K562 (cell line): ENCODE measurements at regions not wholly inside any gene's neighbourhood (a gene's known extent, or its start where the extent isn't known, plus 50 kb on each side); places are given as distances from the start of the nearest gene placed in this dataset.

Experiments used
- ATAC-seq: fragments of 200-7000 bp; cut with Tn5 transposase; 3 replicates; pipeline ENCODE4 v1.9.1; 2020; ENCODE audit warnings: moderate library complexity
- BruUV-seq: library from RNA; stranded (reverse); fragments of 400-500 nt; replicated peaks from 2 replicates; lab custom pipeline; 2021; lab: Mats Ljungman, UMichigan
- CTCF ChIA-PET: fragments of 300-600 bp; formaldehyde crosslinking; extraction: SDS; loops from one replicate; lab custom pipeline; 2021; ENCODE audit warnings: low intra/inter-chr PET ratio; lab: Yijun Ruan, JAX
- POLR2A ChIA-PET: fragments of 300-600, 350-650 bp; sonication (Branson Sonifier 250); formaldehyde crosslinking; extraction: SDS; loops from one replicate; lab custom pipeline; 2021; ENCODE audit warnings: antibody characterized with exemption, inconsistent platforms; lab: Yijun Ruan, JAX
- DNase-seq, 4 experiments: peaks; one replicate each; pipeline versions ENCODE4 v3.0.0 to v3.0.0-alpha.2; 2011 to 2018; ENCODE audit warnings: low spot score in 3 of 4, mixed read lengths in 3 of 4; ENCODE audit errors: extremely low read depth in 1 of 4
- FAIRE-seq: peaks from 2 replicates; lab custom pipeline; 2011; peaks lifted over from hg19 to GRCh38; lab: Jason Lieb, UNC
- H2AFZ ChIP-seq: 2 replicates; pipeline ENCODE4 v1.6.0; 2011; ENCODE audit warnings: low read depth, low read length, control low read depth, inconsistent platforms
- H3K27ac ChIP-seq: fragments of 200-600 bp; 3 replicates; pipeline ENCODE4 v1.8.0; 2011; ENCODE audit warnings: low read depth, mild to moderate bottlenecking, control low read depth, inconsistent platforms, low read length, moderate library complexity, mixed read lengths; ENCODE audit errors: extremely low read depth
- H3K27me3 ChIP-seq, 2 experiments: fragments of 300-600 bp in 1 of 2; 2 replicates in 1 of 2; 3 replicates in 1 of 2; pipeline versions ENCODE4 v1.6.0 to v1.8.0; 2011; ENCODE audit warnings: inconsistent platforms in 2 of 2, low read length in 2 of 2, mild to moderate bottlenecking in 1 of 2, mixed read lengths in 1 of 2, moderate library complexity in 1 of 2; ENCODE audit not compliant: control insufficient read depth in 2 of 2, insufficient read depth in 2 of 2
- H3K36me3 ChIP-seq: fragments of 300-600 bp; 3 replicates; pipeline ENCODE4 v1.8.0; 2011; ENCODE audit warnings: mild to moderate bottlenecking, low read length, inconsistent platforms; ENCODE audit not compliant: control insufficient read depth, insufficient read depth
- H3K4me1 ChIP-seq, 2 experiments: fragments of 200-600 bp in 1 of 2; replicated peaks in 1 of 2; 2 replicates in 1 of 2; 3 replicates in 1 of 2; pipeline versions ENCODE4 v1.5.1 to v1.8.0; 2011; ENCODE audit warnings: inconsistent platforms in 2 of 2, low read length in 2 of 2, mild to moderate bottlenecking in 1 of 2, mixed read lengths in 1 of 2, moderate library complexity in 1 of 2; ENCODE audit not compliant: control insufficient read depth in 2 of 2, insufficient read depth in 2 of 2
- H3K4me2 ChIP-seq: 2 replicates; pipeline ENCODE4 v1.6.1; 2011; ENCODE audit warnings: low read length, control low read depth, inconsistent platforms, mixed read lengths; ENCODE audit not compliant: insufficient read depth
- H3K4me3 ChIP-seq: fragments of 200-600 bp; sonication (generic), shearing (Covaris generic); 2 replicates; pipeline ENCODE4 v1.5.1; 2016; ENCODE audit warnings: control low read depth, inconsistent platforms
- H3K79me2 ChIP-seq: fragments of 200-600 bp; 3 replicates; pipeline ENCODE4 v1.8.0; 2011; ENCODE audit warnings: low read length, inconsistent platforms; ENCODE audit not compliant: control insufficient read depth, insufficient read depth
- H3K9ac ChIP-seq, 2 experiments: 2 replicates each; pipeline versions ENCODE4 v1.6.0 to v1.6.1; 2011; ENCODE audit warnings: low read depth in 2 of 2, low read length in 2 of 2, control low read depth in 1 of 2, inconsistent platforms in 1 of 2, mild to moderate bottlenecking in 1 of 2, mixed read lengths in 1 of 2; ENCODE audit not compliant: insufficient read depth in 1 of 2
- H3K9me1 ChIP-seq: one replicate; pipeline ENCODE4 v1.6.0; 2011; ENCODE audit warnings: inconsistent platforms, mild to moderate bottlenecking, low read length, moderate library complexity; ENCODE audit not compliant: control insufficient read depth, insufficient read depth
- H3K9me3 ChIP-seq: replicated peaks from 2 replicates; pipeline ENCODE4 v1.5.1; 2011; ENCODE audit warnings: low read depth, low read length, inconsistent platforms; ENCODE audit not compliant: control insufficient read depth, insufficient read depth
- H4K20me1 ChIP-seq: replicated peaks from 2 replicates; pipeline ENCODE4 v1.6.1; 2011; ENCODE audit warnings: low read length, inconsistent platforms, mixed read lengths; ENCODE audit not compliant: control insufficient read depth, insufficient read depth
- LCOR ChIP-seq: sonication (generic); formaldehyde crosslinking; IDR thresholded peaks from 2 replicates; pipeline ENCODE4 v1.8.0; 2022; ENCODE audit warnings: mild to moderate bottlenecking, missing genetic modification reagents
- RAD21 ChIP-seq, 2 experiments: fragments of 250-450 bp in 1 of 2; fragments of 450-650 bp in 1 of 2; sonication (Bioruptor Pico) in 1 of 2; formaldehyde crosslinking in 1 of 2; IDR thresholded peaks in 1 of 2; conservative IDR thresholded peaks in 1 of 2; 2 replicates each; pipeline versions ENCODE4 v1.4.0 to v1.8.0; 2020 to 2022; ENCODE audit warnings: mild to moderate bottlenecking in 2 of 2, moderate library complexity in 1 of 2
- TBP ChIP-seq: optimal IDR thresholded peaks from 2 replicates; pipeline ENCODE3; 2011; ENCODE audit warnings: low read depth, low read length, improper control_type of control experiment
- WGBS: fragments of 100-300 bp; shearing (Covaris generic); methylation state at CpG from one replicate; pipeline ENCODE4 v1.1.6; 2016; ENCODE audit warnings: low coverage, mixed read lengths; ENCODE audit not compliant: insufficient coverage; ENCODE audit errors: missing lambda C conversion rate; 5-methylcytosine and 5-hydroxymethylcytosine counted together
- in situ Hi-C: fragments of 300-500 bp; cut with MboI; formaldehyde crosslinking; loops from 4 replicates; pipeline ENCODE4 v1.15.0; 2018; ENCODE audit warnings: inconsistent platforms, mixed read lengths
- intact Hi-C: fragments of 100-400 bp; cut with micrococcal nuclease; formaldehyde crosslinking; loops from 2 replicates; pipeline ENCODE4 v1.14.2; 2022
- TF ChIP-seq, protein P1 (sequence below), 2 experiments: fragments of 450-650 bp; formaldehyde crosslinking in 1 of 2; IDR thresholded peaks; 2 replicates each; pipeline versions ENCODE4 v1.4.0 to v1.6.1; 2014 to 2020; ENCODE audit warnings: mild to moderate bottlenecking in 2 of 2, borderline replicate concordance in 1 of 2, low read depth in 1 of 2
- TF ChIP-seq, protein P2 (sequence below): fragments of 450-650 bp; IDR thresholded peaks from 2 replicates; pipeline ENCODE4 v1.6.1; 2016
- TF ChIP-seq, protein P3 (sequence below): fragments of 450-650 bp; formaldehyde crosslinking; conservative IDR thresholded peaks from 2 replicates; pipeline ENCODE4 v1.4.0; 2022; ENCODE audit warnings: mild to moderate bottlenecking, missing genetic modification characterization

DNA sequence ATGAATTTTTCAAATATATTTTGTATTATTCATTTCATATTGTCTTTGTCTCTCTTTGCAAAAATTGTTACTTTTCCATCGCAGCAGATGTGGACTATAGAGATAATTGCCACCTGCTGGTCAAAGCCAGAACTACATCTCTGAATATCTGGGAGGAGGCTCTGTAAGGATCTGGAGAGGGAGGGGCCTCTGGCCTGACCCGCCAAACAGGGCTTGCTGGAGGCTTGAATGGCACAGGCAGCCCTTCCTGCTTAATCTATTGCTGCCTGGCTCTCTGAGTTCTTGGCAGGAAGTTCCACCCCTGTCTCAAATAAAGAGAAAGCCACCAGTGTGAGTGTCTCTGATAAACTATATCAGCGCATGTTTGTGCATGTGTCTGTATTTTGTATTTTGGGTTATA is 132.4 kb downstream of the ZMAT1 start:
- no peak overlapping the region for H3K4me3 ChIP-seq
- H3K4me2 ChIP-seq: no peak overlapping the region
- no TSS peak for BruUV-seq
- POLR2A ChIA-PET: no interaction called here
- WGBS: 0% methylated on average over 2 of the region's 3 CpGs
- FAIRE-seq (peak; percentile 87), DNase-seq (peak; percentile 68 to 81 (median 70)), ATAC-seq (peak; percentile 98)
- H3K27ac ChIP-seq: no peak overlapping the region
- no peaks in the 10 kb centered on the region for H4K20me1 ChIP-seq
- H3K9me1 ChIP-seq: no peaks in the 10 kb centered on the region
- in situ Hi-C loops: loop anchor here (25.0 kb wide), 1 partner anchor 537 kb away; no protein-coding TSS in a partner anchor
- no peaks in the 10 kb centered on the region for H3K79me2 ChIP-seq
- CTCF ChIA-PET: interaction anchor here (1.2 kb wide), 1 partner anchor 203 kb away, joined by 3 read pairs; no protein-coding TSS in a partner anchor
- H3K27me3 ChIP-seq: no peaks in the 10 kb centered on the region
- H2AFZ ChIP-seq: no peak overlapping the region
- no peaks in the 10 kb centered on the region for H3K36me3 ChIP-seq
- intact Hi-C loops: loop anchor here (1.0 to 5.0 kb wide), 4 partner anchors 182 to 539 kb away; partner anchors contain the start of gene ARMCX6
- no peak overlapping the region for H3K9ac ChIP-seq
- no peaks in the 10 kb centered on the region for H3K9me3 ChIP-seq
- no peaks in the 10 kb centered on the region for H3K4me1 ChIP-seq
- TF ChIP-seq RAD21 (CRISPR knock-in tag; conservative IDR thresholded peaks at IDR 0.05 in 1 of 2, IDR thresholded peaks at IDR 0.05 in 1 of 2): peak; percentile 50 to 63
- TF ChIP-seq LCOR: no peak
- TF ChIP-seq TBP: no peak
- TF ChIP-seq, protein P1, sequence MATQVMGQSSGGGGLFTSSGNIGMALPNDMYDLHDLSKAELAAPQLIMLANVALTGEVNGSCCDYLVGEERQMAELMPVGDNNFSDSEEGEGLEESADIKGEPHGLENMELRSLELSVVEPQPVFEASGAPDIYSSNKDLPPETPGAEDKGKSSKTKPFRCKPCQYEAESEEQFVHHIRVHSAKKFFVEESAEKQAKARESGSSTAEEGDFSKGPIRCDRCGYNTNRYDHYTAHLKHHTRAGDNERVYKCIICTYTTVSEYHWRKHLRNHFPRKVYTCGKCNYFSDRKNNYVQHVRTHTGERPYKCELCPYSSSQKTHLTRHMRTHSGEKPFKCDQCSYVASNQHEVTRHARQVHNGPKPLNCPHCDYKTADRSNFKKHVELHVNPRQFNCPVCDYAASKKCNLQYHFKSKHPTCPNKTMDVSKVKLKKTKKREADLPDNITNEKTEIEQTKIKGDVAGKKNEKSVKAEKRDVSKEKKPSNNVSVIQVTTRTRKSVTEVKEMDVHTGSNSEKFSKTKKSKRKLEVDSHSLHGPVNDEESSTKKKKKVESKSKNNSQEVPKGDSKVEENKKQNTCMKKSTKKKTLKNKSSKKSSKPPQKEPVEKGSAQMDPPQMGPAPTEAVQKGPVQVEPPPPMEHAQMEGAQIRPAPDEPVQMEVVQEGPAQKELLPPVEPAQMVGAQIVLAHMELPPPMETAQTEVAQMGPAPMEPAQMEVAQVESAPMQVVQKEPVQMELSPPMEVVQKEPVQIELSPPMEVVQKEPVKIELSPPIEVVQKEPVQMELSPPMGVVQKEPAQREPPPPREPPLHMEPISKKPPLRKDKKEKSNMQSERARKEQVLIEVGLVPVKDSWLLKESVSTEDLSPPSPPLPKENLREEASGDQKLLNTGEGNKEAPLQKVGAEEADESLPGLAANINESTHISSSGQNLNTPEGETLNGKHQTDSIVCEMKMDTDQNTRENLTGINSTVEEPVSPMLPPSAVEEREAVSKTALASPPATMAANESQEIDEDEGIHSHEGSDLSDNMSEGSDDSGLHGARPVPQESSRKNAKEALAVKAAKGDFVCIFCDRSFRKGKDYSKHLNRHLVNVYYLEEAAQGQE (IDR thresholded peaks at IDR 0.05; ENCODE audit: borderline replicate concordance): peak; percentile 21; the same call in 1 of the 2 replicates
- TF ChIP-seq, protein P1 (CRISPR knock-in tag; IDR thresholded peaks at IDR 0.05; ENCODE audit: low read depth): no peak
- TF ChIP-seq, protein P2, sequence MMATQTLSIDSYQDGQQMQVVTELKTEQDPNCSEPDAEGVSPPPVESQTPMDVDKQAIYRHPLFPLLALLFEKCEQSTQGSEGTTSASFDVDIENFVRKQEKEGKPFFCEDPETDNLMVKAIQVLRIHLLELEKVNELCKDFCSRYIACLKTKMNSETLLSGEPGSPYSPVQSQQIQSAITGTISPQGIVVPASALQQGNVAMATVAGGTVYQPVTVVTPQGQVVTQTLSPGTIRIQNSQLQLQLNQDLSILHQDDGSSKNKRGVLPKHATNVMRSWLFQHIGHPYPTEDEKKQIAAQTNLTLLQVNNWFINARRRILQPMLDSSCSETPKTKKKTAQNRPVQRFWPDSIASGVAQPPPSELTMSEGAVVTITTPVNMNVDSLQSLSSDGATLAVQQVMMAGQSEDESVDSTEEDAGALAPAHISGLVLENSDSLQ: peak; percentile 84
- TF ChIP-seq, protein P3, sequence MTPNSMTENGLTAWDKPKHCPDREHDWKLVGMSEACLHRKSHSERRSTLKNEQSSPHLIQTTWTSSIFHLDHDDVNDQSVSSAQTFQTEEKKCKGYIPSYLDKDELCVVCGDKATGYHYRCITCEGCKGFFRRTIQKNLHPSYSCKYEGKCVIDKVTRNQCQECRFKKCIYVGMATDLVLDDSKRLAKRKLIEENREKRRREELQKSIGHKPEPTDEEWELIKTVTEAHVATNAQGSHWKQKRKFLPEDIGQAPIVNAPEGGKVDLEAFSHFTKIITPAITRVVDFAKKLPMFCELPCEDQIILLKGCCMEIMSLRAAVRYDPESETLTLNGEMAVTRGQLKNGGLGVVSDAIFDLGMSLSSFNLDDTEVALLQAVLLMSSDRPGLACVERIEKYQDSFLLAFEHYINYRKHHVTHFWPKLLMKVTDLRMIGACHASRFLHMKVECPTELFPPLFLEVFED: no peak
